GM23338 (cell line): ENCODE measurements at regions not wholly inside any gene's neighbourhood (a gene's known extent, or its start where the extent isn't known, plus 50 kb on each side); places are given as distances from the start of the nearest gene placed in this dataset.
A peak's percentile ranks its signal among the peaks of the same experiment; 100 is the strongest.

Experiments used
- ATAC-seq: fragments of 200-7000 bp; cut with Tn5 transposase; 3 replicates; pipeline ENCODE4 v1.9.1; 2020
- DNase-seq: peaks from one replicate; pipeline ENCODE4 v3.0.0-alpha.2; 2015; ENCODE audit warnings: low spot score
- H2AFZ ChIP-seq: fragments of 200-600 bp; sonication (generic); 2 replicates; pipeline ENCODE4 v1.8.0; 2016; ENCODE audit warnings: antibody characterized with exemption, mild to moderate bottlenecking, moderate library complexity
- H3F3A ChIP-seq: fragments of 200-600 bp; sonication (generic); replicated peaks from 2 replicates; pipeline ENCODE4 v1.8.0; 2017; ENCODE audit warnings: antibody characterized with exemption, mixed run types, low read depth
- H3K27ac ChIP-seq: fragments of 200-600 bp; sonication (generic); 2 replicates; pipeline ENCODE4 v1.6.1; 2016; ENCODE audit warnings: low read depth
- H3K27me3 ChIP-seq: fragments of 200-600 bp; sonication (generic); 2 replicates; pipeline ENCODE4 v1.8.0; 2016; ENCODE audit warnings: mild to moderate bottlenecking, mixed run types, moderate library complexity; ENCODE audit not compliant: insufficient read depth
- H3K36me3 ChIP-seq: fragments of 200-600 bp; sonication (generic); 2 replicates; pipeline ENCODE4 v1.8.0; 2016; ENCODE audit warnings: mild to moderate bottlenecking; ENCODE audit not compliant: insufficient read depth
- H3K4me1 ChIP-seq: fragments of 200-600 bp; sonication (generic); 2 replicates; pipeline ENCODE4 v1.8.0; 2016; ENCODE audit warnings: mild to moderate bottlenecking, moderate library complexity; ENCODE audit not compliant: insufficient read depth
- H3K4me2 ChIP-seq: fragments of 200-600 bp; sonication (generic); 2 replicates; pipeline ENCODE4 v1.7.1; 2017; ENCODE audit warnings: mixed run types
- H3K4me3 ChIP-seq: fragments of 200-600 bp; sonication (generic); 2 replicates; pipeline ENCODE4 v1.6.1; 2016; ENCODE audit warnings: mixed run types
- H3K79me2 ChIP-seq: fragments of 200-600 bp; sonication (generic); replicated peaks from 2 replicates; pipeline ENCODE4 v1.8.0; 2017; ENCODE audit warnings: mild to moderate bottlenecking; ENCODE audit not compliant: insufficient read depth
- H3K9me2 ChIP-seq: fragments of 200-600 bp; sonication (generic); 2 replicates; pipeline ENCODE4 v1.8.0; 2017; ENCODE audit not compliant: insufficient read depth
- H4K20me1 ChIP-seq: fragments of 200-600 bp; sonication (generic); replicated peaks from 2 replicates; pipeline ENCODE4 v1.8.0; 2017; ENCODE audit warnings: mild to moderate bottlenecking; ENCODE audit not compliant: insufficient read depth
- H3K27ac Mint-ChIP-seq: 2 replicates; pipeline ENCODE4 v1.8.0; 2020; ENCODE audit warnings: inconsistent platforms, mild to moderate bottlenecking, moderate library complexity, mixed read lengths
- H3K27me3 Mint-ChIP-seq: 3 replicates; pipeline ENCODE4 v1.8.0; 2022; ENCODE audit warnings: low read depth, mild to moderate bottlenecking, moderate library complexity, mixed read lengths, inconsistent platforms; ENCODE audit not compliant: insufficient read depth, poor library complexity
- H3K36me3 Mint-ChIP-seq: 3 replicates; pipeline ENCODE4 v1.8.0; 2021; ENCODE audit warnings: low read depth, mild to moderate bottlenecking, inconsistent platforms, moderate library complexity, mixed read lengths
- H3K4me1 Mint-ChIP-seq: 3 replicates; pipeline ENCODE4 v1.8.0; 2020; ENCODE audit warnings: mild to moderate bottlenecking, inconsistent platforms, mixed read lengths
- H3K4me3 Mint-ChIP-seq: 3 replicates; pipeline ENCODE4 v1.8.0; 2021; ENCODE audit warnings: moderate library complexity, mild to moderate bottlenecking, inconsistent platforms, mixed read lengths
- H3K9me3 Mint-ChIP-seq: 3 replicates; pipeline ENCODE4 v1.8.0; 2020; ENCODE audit warnings: moderate library complexity, mild to moderate bottlenecking, inconsistent platforms, mixed read lengths
- CREB1 ChIP-seq: fragments of 250-450 bp; sonication (Bioruptor Pico); IDR thresholded peaks from 2 replicates; pipeline ENCODE4 v1.5.0; 2020; ENCODE audit warnings: low read depth, mild to moderate bottlenecking, moderate library complexity
- EZH2 ChIP-seq: fragments of 200-600 bp; sonication (generic); IDR thresholded peaks from one replicate; pipeline ENCODE4 v1.8.0; 2017; ENCODE audit warnings: antibody characterized with exemption, mild to moderate bottlenecking, low read depth; ENCODE audit not compliant: unreplicated experiment
- EZH2phosphoT487 ChIP-seq: fragments of 200-600 bp; sonication (generic); IDR thresholded peaks from one replicate; pipeline ENCODE4 v1.8.1; 2018; ENCODE audit warnings: antibody characterized with exemption; ENCODE audit not compliant: unreplicated experiment
- JUNB ChIP-seq: IDR thresholded peaks from one replicate; pipeline ENCODE4 v1.6.1; 2016; ENCODE audit warnings: antibody characterized with exemption; ENCODE audit not compliant: unreplicated experiment
- NANOG ChIP-seq: IDR thresholded peaks from 2 replicates; pipeline ENCODE4 v1.6.1; 2016; ENCODE audit warnings: antibody characterized with exemption, borderline replicate concordance
- POLR2AphosphoS5 ChIP-seq: IDR thresholded peaks from 2 replicates; pipeline ENCODE4 v1.6.1; 2016; ENCODE audit warnings: antibody characterized with exemption, low read depth
- STAT1 ChIP-seq: IDR thresholded peaks from one replicate; pipeline ENCODE4 v1.6.1; 2016; ENCODE audit warnings: antibody characterized with exemption; ENCODE audit not compliant: unreplicated experiment
- ZNF114 ChIP-seq: fragments of 250-450 bp; sonication (Bioruptor Pico); IDR thresholded peaks from 2 replicates; pipeline ENCODE4 v1.5.0; 2020; ENCODE audit warnings: mild to moderate bottlenecking, moderate library complexity
- TF ChIP-seq, protein P1 (sequence below): fragments of 250-450 bp; sonication (Bioruptor Pico); IDR thresholded peaks from 2 replicates; pipeline ENCODE4 v1.5.0; 2020; ENCODE audit warnings: mild to moderate bottlenecking, moderate library complexity
- TF ChIP-seq, protein P2 (sequence below): IDR thresholded peaks from 2 replicates; pipeline ENCODE4 v1.6.1; 2016; ENCODE audit warnings: antibody characterized with exemption
- TF ChIP-seq, protein P3 (sequence below): IDR thresholded peaks from one replicate; pipeline ENCODE4 v1.6.1; 2018; ENCODE audit warnings: antibody characterized with exemption; ENCODE audit not compliant: unreplicated experiment

DNA sequence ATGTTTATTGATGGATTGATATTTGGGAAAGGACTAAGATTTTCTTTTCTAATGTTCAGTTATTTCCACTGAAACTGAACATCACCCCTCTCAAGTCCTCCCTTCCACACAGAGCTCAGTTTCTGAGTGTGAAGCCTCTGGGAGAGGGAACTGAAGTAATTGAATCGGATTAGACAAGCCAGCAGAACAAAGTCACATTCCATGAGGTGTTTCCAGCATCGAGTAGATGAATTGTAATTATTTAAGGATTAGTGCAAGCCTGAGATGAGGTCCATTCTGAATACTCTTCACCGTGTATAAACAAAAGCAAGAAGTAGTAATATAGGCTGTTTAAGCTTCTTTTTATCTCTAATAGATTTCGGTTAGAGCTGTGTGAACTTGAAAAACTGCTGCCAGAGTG, 2060.5 kb downstream of the MAT2B start:
- Histone ChIP-seq H3K27ac (no peak overlapping the region), H3K4me3 (no peak overlapping the region), H3F3A (no peaks in the 10 kb centered on the region), H3K4me1 (peaks cover 21% of the 10 kb centered on the region; the same call in 1 of the 2 replicates), H3K27me3 (no peaks in the 10 kb centered on the region), H3K9me2 (0 out of 2 replicates have a peak, but pooled peaks cover 4% of the 10 kb centered on the region), H4K20me1 (no peaks in the 10 kb centered on the region), H3K79me2 (no peaks in the 10 kb centered on the region), H3K36me3 (no peaks in the 10 kb centered on the region), H3K4me2 (no peak overlapping the region), H2AFZ (peak overlapping the region; percentile 57; the same call in 1 of the 2 replicates)
- H3K9me3 Mint-ChIP-seq, result peaks cover 19% of the 10 kb centered on the region
- no peak overlapping the region for H3K4me3 Mint-ChIP-seq
- no peak overlapping the region for H3K27ac Mint-ChIP-seq
- H3K4me1 Mint-ChIP-seq, result peaks cover 15% of the 10 kb centered on the region; the same call in 2 of the 3 replicates
- TF ChIP-seq, protein P1, sequence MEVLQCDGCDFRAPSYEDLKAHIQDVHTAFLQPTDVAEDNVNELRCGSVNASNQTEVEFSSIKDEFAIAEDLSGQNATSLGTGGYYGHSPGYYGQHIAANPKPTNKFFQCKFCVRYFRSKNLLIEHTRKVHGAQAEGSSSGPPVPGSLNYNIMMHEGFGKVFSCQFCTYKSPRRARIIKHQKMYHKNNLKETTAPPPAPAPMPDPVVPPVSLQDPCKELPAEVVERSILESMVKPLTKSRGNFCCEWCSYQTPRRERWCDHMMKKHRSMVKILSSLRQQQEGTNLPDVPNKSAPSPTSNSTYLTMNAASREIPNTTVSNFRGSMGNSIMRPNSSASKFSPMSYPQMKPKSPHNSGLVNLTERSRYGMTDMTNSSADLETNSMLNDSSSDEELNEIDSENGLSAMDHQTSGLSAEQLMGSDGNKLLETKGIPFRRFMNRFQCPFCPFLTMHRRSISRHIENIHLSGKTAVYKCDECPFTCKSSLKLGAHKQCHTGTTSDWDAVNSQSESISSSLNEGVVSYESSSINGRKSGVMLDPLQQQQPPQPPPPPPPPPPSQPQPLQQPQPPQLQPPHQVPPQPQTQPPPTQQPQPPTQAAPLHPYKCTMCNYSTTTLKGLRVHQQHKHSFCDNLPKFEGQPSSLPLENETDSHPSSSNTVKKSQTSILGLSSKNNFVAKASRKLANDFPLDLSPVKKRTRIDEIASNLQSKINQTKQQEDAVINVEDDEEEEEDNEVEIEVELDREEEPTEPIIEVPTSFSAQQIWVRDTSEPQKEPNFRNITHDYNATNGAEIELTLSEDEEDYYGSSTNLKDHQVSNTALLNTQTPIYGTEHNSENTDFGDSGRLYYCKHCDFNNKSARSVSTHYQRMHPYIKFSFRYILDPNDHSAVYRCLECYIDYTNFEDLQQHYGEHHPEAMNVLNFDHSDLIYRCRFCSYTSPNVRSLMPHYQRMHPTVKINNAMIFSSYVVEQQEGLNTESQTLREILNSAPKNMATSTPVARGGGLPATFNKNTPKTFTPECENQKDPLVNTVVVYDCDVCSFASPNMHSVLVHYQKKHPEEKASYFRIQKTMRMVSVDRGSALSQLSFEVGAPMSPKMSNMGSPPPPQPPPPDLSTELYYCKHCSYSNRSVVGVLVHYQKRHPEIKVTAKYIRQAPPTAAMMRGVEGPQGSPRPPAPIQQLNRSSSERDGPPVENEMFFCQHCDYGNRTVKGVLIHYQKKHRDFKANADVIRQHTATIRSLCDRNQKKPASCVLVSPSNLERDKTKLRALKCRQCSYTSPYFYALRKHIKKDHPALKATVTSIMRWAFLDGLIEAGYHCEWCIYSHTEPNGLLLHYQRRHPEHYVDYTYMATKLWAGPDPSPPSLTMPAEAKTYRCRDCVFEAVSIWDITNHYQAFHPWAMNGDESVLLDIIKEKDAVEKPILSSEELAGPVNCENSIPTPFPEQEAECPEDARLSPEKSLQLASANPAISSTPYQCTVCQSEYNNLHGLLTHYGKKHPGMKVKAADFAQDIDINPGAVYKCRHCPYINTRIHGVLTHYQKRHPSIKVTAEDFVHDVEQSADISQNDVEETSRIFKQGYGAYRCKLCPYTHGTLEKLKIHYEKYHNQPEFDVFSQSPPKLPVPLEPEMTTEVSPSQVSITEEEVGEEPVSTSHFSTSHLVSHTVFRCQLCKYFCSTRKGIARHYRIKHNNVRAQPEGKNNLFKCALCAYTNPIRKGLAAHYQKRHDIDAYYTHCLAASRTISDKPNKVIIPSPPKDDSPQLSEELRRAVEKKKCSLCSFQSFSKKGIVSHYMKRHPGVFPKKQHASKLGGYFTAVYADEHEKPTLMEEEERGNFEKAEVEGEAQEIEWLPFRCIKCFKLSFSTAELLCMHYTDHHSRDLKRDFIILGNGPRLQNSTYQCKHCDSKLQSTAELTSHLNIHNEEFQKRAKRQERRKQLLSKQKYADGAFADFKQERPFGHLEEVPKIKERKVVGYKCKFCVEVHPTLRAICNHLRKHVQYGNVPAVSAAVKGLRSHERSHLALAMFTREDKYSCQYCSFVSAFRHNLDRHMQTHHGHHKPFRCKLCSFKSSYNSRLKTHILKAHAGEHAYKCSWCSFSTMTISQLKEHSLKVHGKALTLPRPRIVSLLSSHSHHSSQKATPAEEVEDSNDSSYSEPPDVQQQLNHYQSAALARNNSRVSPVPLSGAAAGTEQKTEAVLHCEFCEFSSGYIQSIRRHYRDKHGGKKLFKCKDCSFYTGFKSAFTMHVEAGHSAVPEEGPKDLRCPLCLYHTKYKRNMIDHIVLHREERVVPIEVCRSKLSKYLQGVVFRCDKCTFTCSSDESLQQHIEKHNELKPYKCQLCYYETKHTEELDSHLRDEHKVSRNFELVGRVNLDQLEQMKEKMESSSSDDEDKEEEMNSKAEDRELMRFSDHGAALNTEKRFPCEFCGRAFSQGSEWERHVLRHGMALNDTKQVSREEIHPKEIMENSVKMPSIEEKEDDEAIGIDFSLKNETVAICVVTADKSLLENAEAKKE (CRISPR knock-in tag), result no peak
- TF ChIP-seq POLR2AphosphoS5 (no peak), CREB1 (CRISPR knock-in tag) (no peak), ZNF114 (CRISPR knock-in tag) (no peak), JUNB (no peak), NANOG (no peak), EZH2phosphoT487 (no peak), EZH2 (no peak), STAT1 (no peak)
- TF ChIP-seq, protein P2, sequence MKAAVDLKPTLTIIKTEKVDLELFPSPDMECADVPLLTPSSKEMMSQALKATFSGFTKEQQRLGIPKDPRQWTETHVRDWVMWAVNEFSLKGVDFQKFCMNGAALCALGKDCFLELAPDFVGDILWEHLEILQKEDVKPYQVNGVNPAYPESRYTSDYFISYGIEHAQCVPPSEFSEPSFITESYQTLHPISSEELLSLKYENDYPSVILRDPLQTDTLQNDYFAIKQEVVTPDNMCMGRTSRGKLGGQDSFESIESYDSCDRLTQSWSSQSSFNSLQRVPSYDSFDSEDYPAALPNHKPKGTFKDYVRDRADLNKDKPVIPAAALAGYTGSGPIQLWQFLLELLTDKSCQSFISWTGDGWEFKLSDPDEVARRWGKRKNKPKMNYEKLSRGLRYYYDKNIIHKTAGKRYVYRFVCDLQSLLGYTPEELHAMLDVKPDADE, result no peak
- TF ChIP-seq, protein P3, sequence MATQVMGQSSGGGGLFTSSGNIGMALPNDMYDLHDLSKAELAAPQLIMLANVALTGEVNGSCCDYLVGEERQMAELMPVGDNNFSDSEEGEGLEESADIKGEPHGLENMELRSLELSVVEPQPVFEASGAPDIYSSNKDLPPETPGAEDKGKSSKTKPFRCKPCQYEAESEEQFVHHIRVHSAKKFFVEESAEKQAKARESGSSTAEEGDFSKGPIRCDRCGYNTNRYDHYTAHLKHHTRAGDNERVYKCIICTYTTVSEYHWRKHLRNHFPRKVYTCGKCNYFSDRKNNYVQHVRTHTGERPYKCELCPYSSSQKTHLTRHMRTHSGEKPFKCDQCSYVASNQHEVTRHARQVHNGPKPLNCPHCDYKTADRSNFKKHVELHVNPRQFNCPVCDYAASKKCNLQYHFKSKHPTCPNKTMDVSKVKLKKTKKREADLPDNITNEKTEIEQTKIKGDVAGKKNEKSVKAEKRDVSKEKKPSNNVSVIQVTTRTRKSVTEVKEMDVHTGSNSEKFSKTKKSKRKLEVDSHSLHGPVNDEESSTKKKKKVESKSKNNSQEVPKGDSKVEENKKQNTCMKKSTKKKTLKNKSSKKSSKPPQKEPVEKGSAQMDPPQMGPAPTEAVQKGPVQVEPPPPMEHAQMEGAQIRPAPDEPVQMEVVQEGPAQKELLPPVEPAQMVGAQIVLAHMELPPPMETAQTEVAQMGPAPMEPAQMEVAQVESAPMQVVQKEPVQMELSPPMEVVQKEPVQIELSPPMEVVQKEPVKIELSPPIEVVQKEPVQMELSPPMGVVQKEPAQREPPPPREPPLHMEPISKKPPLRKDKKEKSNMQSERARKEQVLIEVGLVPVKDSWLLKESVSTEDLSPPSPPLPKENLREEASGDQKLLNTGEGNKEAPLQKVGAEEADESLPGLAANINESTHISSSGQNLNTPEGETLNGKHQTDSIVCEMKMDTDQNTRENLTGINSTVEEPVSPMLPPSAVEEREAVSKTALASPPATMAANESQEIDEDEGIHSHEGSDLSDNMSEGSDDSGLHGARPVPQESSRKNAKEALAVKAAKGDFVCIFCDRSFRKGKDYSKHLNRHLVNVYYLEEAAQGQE, result no peak
- H3K36me3 Mint-ChIP-seq, result peaks cover 16% of the 10 kb centered on the region
- peaks cover 1% of the 10 kb centered on the region for H3K27me3 Mint-ChIP-seq
- DNase-seq (no peak), ATAC-seq (no peak)
